ENCODE measurements at regions not wholly inside any gene's neighbourhood (a gene's known extent, or its start where the extent isn't known, plus 50 kb on each side); places are given as distances from the start of the nearest gene placed in this dataset.

- DNase-seq: no peak
Observed at GRCh38 chr2:105649534-105649933, 95.2 kb upstream of the NCK2 start.

GRCh38 chr2:105647731-105648130, 97.0 kb upstream of the NCK2 start:
- DNase-seq: no peak

DNA sequence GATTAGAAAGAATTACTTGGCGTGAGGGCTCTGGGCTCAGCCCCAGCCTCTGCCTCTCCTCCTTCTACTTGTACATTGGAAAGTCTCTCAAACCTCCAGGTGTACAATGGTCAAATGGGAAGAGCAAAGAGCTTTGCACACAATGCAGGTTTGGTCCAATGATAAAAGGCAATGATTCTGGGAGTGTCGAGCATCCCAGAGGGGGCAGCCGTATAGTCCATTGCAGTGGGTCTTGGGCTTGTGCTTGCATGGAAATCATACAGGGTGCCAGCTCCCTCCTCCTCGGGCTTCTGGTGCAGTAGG, 98.0 kb upstream of the NCK2 start:
- no peak for DNase-seq

DNA sequence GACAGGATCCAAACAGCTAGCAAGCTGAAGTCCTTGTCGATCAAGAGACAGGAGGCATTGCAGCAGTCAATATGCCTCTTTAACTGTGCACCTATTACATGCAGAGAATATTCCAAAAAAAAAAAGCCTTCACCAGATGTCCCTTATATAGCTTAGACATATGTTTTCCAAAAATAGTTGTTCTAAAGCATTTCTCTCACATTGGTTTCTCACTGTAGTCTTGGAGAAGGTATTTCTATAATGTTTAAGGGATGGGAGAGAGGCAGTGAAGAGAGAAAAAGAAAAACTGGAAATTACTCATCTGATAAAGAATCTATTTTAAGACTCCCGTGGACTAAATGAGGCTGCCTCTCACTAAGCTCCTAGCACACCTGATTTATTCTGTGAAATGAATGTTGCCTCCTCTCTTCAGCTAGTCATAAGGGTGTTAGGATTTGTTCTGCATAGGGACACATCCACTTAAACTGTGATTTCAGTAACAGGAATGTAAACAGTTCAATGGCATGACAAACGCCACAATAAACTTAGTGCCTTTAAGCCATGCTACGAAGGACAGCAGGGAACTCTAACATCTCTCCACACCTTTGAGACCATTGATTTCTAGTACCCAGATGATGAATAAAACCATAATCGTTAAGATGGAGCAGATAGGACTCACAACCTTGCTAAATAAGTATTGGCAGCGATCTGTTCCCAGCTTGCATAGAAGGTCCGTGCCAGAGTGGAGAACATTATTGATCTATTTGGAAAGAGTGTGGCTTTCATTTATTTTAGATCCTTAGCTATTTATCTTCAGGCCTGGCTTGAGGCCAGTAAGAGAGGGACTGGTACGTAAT, 98.6 kb upstream of the NCK2 start:
- DNase-seq: no peak

DNA sequence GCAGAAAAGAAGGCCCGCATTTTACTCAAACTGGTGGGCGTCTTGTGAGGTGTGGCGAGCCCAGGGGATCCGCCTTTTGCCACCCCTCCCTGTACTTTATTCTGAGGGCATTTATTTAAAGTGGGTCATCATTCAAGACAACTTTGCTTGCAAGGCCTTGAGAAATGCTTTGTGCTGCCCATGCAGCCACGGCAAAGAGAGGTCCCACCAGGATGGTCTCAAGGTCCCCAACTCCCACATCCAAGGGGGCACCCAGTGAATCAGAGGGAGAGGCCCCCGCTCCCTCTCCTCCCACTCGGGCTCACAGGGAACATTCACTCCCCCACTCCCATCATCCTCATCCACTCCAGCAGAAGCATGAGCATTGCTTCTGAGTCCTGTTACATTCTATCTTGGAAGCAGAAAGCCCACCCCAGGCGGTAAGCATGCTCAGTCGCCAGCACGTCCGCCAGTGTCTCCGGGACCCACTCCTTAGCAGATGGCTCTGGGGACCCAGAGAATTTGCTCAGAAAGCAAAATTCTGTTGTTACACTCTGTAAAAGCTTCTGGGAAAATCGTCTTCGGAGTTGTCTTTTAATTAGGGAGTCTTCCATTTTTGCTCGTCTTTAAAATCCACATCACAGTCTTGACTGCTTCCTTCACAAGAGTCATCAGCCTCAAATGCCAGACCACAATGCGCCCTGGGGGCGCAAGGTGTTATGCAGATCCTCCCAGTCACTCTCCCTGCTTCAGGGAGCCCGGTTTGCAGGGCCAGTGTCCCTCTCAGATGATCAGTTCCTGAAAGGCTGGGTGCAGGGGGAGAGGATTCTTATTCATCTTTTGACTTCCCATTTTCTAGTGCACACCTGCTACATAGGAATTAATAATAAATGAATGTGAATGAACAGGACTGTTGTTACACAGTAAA, 99.4 kb upstream of the NCK2 start:
- no peak for DNase-seq

GRCh38 chr2:105644174-105644980, 100.3 kb upstream of the NCK2 start:
- DNase-seq: no peak

DNA sequence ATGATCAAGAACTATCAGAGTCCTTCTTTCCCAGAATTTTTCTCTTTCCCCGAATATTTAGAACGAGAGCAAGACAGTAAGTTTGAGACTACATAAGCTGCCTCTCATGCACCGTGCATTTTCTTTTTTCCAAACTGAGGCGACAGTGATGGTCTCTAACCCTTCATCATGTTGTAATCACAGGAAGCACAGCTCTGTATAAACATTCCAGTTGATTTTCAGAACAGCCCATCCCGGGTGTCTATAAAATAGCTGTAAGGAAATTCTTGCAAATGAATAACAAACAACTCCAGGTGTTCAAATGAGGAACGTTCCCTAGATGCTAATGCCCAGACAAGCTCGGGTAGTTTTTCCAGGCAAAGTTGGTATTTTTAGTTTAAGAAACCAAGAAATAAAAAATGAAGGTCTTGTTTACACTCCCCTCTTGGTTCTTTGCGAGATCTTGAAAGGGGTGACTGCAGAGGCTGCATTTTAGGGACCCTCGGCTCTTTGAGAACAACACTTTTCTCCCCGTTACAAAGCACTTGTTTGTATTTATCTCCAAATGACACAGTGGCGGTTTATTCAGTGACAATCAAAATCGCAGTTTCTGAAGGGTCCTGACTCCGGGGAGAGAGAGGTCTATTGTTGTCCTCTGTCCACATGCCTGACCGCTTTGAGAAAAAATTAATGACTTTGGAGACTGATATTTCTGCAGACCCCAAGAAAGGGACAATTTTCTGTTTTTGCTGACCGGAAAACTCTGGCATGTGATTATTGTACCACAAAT, 101.1 kb upstream of the NCK2 start:
- no peak for DNase-seq

DNA sequence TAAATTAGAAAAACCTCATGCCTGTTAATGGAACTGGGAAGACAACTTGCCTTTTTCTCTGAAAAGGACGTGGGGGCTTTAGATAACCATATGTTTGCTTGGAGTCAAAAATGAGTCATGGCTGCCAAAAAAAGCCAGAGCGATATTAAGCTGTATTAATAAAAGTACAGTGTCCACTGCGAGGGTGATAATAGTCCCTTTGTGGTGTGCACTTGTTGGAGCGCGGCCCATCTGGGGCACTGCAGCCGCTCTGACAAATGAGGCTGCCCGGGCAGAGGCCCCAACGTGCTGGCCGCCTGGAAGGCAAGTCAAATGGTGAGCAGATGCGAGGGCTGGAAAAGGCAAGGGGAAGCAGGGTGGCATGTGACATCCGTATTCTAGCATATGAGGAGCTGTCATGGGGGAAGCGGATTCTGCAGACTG, 103.3 kb upstream of the NCK2 start:
- DNase-seq: no peak

- DNase-seq: no peak
Observed at GRCh38 chr2:105640246-105640645, 104.5 kb upstream of the NCK2 start.

GRCh38 chr2:105636109-105636740, 108.5 kb upstream of the NCK2 start:
- no peak for DNase-seq

GRCh38 chr2:105635564-105635963, 109.1 kb upstream of the NCK2 start:
- DNase-seq: no peak

DNA sequence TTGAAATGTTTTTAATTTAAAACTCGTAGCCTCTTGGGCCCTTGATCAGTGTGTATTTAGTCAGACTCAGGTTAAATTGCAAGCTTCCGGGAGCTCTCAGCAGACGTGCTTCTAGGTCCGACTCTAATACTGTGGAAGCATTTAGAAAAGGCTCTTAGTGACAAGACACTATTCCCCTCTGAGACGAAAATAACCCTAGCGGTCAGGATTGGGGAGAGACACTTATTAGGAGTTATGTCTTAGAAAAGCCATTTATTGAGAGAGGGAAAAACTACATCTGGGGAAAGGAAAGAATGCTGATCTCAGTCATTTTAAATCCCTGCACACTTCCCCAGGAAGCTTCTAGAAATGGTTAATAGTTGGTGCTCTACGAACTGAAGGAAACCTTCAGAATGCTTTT, 110.5 kb upstream of the NCK2 start:
- DNase-seq: no peak

DNA sequence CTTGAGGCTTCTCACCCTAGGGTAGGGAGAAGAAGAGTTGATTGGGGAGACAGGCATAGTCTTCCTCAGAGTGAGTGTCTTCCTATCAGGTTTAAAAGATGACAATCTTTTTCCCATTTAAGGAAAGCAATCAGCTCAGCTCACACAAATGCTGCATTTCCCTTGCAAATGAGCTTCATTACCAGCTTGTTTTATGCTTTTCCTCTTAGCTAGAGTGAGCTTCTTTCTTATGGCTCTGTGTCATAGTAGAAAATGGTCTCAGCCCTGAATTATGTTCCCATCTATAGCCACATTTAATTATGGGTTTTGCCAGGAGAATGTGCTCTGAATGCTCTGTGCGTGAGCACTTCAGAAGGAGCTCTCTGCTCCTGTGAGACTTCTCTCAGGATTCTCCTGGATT, 112.8 kb upstream of the NCK2 start:
- DNase-seq: no peak

GRCh38 chr2:105631011-105631410, 113.7 kb upstream of the NCK2 start:
- DNase-seq: no peak

DNA sequence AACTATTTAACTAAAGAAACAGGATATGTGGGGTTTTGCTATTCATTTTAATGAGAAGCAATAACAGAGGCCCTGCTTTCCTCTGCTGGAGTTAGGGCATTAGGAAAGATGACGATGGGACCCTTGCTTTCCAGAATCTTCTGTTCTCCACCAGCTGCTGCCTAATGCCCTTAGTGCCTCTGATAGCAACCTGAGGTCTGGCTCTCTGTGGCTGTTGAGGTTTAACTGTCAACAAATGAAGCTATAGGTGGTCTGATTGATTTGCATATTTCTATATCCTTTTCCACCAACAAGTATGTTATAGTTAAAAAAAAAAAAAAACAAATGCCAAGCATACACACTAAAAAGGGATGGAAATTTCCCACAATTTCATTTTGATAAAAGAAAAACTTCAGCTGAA, 115.1 kb upstream of the NCK2 start:
- DNase-seq: no peak

DNA sequence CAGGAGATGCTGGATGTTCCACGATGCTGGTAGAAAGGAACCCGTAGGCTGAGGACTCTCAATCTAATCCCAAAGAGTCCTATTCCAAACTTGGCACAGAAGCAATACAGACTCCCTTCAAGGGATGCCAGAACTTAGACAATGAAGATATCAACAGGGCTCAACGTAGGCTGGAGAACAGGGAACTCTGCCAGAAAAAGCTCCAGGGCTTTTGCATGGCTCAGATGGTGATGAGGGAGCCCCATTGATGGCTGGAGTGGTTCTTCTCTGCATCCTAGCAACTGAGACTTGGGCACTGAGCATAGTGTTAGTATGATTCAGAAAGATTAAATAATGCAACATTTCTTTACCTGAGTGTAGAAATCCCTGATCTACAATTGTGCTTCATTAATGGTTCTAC, 117.2 kb upstream of the NCK2 start:
- DNase-seq: no peak

- DNase-seq: no peak
Observed at GRCh38 chr2:105626966-105627340, 117.8 kb upstream of the NCK2 start.

- no peak for DNase-seq
Observed at GRCh38 chr2:105626212-105626965, 118.3 kb upstream of the NCK2 start.

- no peak for DNase-seq
Observed at GRCh38 chr2:105625632-105626031, 119.1 kb upstream of the NCK2 start.

GRCh38 chr2:105621038-105621437, 123.7 kb upstream of the NCK2 start:
- DNase-seq: no peak

DNA sequence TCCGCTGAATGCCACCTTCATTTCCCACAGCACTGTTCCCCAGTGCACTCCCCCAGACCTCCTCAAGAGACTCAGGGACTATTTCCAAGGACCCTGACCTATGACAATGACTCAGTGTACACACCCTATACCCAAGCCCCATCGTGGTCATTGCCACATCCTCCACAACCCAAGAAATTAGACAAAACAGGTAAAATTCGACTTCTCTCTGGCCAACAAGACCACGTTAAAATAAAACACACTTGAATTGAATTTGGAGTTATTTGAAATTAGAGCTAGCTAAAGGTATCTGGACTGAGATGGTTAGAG, 126.4 kb upstream of the NCK2 start:
- DNase-seq: no peak

Measured in NCI-H187 (cell line).